Large intestine (tissue), 3 donors: ENCODE measurements at regions not wholly inside any gene's neighbourhood (a gene's known extent, or its start where the extent isn't known, plus 50 kb on each side); places are given as distances from the start of the nearest gene placed in this dataset.

ENCODE experiments used
- DNase-seq, 2 donors: peaks; one replicate each; pipeline versions ENCODE4 v3.0.0 to v3.0.0-alpha.2; 2013
- H3K27ac ChIP-seq: one replicate; pipeline ENCODE4 v1.5.1; 2013; ENCODE audit warnings: low read length
- H3K27me3 ChIP-seq: 2 replicates; pipeline ENCODE4 v1.6.1; 2013; ENCODE audit warnings: low read length; ENCODE audit not compliant: control insufficient read depth, insufficient read depth
- H3K36me3 ChIP-seq: 2 replicates; pipeline ENCODE4 v1.6.1; 2013; ENCODE audit warnings: low read length; ENCODE audit not compliant: control insufficient read depth, insufficient read depth
- H3K4me1 ChIP-seq: one replicate; pipeline ENCODE4 v1.6.1; 2013; ENCODE audit warnings: low read length; ENCODE audit not compliant: control insufficient read depth, insufficient read depth
- H3K4me3 ChIP-seq: one replicate; pipeline ENCODE4 v1.5.1; 2013; ENCODE audit warnings: low read length
- H3K9me3 ChIP-seq: one replicate; pipeline ENCODE4 v1.6.1; 2013; ENCODE audit warnings: mild to moderate bottlenecking, low read depth, low read length, moderate library complexity; ENCODE audit not compliant: control insufficient read depth
- WGBS: methylation state at CpG from one replicate; pipeline ENCODE4 v1.1.5; 2013; ENCODE audit warnings: low lambda C conversion rate; ENCODE audit not compliant: insufficient coverage; 5-methylcytosine and 5-hydroxymethylcytosine counted together

DNA sequence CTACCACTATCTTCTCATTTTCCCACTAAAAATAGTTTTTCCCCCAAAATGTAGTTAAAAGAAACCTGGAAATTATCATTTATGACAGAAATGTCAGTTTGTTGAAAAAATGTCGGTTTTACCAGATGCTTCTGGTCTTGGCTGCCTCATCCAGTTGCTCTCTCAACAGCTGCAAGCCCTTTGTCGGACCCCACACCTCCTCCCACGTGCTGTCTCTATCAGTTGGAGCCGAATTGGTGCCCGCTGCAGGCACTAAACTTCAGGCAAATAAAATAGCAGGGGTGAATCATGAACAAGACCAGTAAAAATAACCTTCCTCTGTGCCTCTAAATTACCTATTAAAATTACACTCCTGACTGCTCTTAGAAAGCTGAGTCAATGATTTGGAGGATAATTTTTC lies 129.5 kb upstream of the CEP162 start:
- Histone ChIP-seq H3K27me3 (no peaks in the 10 kb centered on the region), H3K9me3 (no peaks in the 10 kb centered on the region), H3K36me3 (no peaks in the 10 kb centered on the region), H3K4me1 (no peaks in the 10 kb centered on the region), H3K4me3 (no peak overlapping the region), H3K27ac (no peak overlapping the region)
- DNase-seq: no peak
- WGBS: no CpG with 5 or more reads among the region's 5 CpGs

DNA sequence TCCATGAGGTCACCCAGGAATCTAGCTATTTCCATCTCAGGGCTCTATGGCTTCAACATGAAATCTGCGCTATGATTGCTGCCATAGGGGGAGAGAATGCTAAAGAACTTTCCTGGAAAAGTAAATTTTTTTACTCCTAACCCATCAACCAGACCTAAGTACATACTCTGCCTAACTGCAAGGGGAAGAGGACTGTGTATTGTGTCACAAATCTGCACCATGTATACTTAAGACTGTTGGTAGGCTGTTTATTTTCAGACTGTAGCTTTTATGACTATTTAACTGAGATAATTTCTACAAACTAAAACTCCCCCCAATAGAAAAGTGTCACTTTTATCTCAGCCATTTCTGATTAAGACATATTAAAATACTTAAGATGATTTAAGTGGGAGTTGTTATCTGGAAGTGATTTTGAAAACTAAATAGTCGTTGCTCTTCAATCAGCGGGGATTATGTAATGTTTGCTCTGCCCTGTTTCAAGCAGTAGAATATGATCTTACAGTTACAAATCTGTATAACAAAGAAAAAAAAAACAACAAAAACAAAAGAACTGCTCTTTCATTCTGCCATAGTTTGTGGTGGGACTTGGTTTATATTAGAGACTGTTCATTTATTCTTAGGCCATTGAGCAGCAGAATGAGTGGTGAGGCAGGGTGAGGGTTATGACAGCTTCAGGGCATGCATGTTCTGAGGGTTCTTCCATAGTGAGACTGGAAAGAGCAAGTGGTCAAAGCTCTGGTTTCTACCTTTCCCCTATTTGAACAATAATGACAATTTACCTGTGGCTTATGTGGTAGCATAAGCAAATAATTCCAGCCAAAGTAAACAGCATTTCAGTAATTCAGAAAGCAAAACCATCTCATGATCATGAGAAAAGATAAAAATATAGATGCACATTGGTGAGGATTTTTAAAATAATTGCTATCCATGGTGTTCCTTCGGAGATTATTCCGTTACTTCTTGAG lies 126.3 kb upstream of the CEP162 start:
- 58% methylated on average over 5 of the region's 5 CpGs for WGBS
- Histone ChIP-seq H3K27me3 (no peaks in the 10 kb centered on the region), H3K36me3 (no peaks in the 10 kb centered on the region), H3K4me3 (no peak overlapping the region), H3K27ac (no peak overlapping the region), H3K9me3 (no peaks in the 10 kb centered on the region), H3K4me1 (no peaks in the 10 kb centered on the region)
- DNase-seq: no peak

DNA sequence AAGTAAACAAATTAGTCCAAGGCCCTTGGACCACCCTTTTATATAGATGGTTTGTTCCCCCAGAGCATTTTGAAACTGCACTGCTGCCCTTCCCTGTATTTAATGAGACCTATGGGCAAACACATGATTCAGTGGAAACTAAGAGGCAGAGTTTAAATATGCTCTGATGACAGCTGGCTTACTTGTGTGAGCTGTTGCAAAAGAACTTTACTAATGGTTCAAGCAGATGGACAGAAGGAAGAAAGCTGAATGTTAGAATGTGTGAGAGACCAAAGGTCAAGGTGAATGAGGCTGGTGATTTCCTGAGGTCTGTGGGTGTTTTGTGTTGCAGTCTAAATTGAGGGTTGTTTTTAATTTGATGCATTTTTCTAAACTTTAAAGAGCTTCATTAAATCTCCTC lies 123.0 kb upstream of the CEP162 start:
- H3K4me3 ChIP-seq: no peak overlapping the region
- H3K27ac ChIP-seq: no peak overlapping the region
- no peaks in the 10 kb centered on the region for H3K36me3 ChIP-seq
- H3K9me3 ChIP-seq: no peaks in the 10 kb centered on the region
- no peaks in the 10 kb centered on the region for H3K27me3 ChIP-seq
- DNase-seq: no peak
- no peaks in the 10 kb centered on the region for H3K4me1 ChIP-seq

DNA sequence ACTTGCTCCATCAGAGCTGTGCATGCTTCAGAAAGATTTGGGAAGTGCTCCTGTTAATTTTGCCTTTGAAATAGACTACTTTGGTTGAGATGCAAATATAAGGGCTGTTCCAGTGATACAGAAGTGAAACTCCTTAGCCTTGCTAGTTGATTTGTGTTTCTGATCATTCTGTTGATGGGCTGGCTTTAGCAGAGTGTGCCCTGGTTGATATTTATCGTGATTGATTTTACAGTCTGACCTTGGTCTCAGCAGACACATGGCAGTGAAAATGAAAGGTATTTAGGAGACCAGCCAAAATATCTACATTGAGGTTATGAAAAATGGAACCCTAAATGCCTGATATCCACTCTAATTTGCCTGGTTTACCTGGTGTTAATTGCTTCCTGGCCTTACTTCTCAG lies 122.1 kb upstream of the CEP162 start:
- Histone ChIP-seq H3K9me3 (no peaks in the 10 kb centered on the region), H3K36me3 (no peaks in the 10 kb centered on the region), H3K4me3 (no peak overlapping the region), H3K4me1 (no peaks in the 10 kb centered on the region), H3K27me3 (no peaks in the 10 kb centered on the region), H3K27ac (no peak overlapping the region)
- no CpG with 5 or more reads among the region's 1 CpG for WGBS
- DNase-seq: no peak

DNA sequence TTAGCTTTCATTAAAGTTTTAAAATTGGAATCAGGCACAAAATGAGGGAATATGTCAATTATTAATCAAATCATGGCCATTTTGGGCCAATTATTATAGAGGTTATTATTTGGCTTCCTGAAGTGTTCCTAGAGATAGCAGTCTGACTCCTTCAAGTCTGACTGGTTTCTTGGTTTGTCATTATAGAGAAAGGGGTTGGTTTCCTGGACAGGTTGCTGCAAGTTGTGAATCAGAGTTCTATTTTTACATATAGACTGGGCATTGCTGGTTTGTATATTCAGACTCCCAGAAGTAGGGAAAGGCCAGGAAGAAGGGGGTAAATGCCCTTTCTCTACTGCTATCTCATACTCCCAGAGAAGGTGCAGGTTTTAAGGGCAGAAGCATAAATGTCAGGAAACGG lies 121.4 kb upstream of the CEP162 start:
- no peak for DNase-seq
- H3K27me3 ChIP-seq: no peaks in the 10 kb centered on the region
- 100% methylated on average over 1 of the region's 1 CpG for WGBS
- no peaks in the 10 kb centered on the region for H3K4me1 ChIP-seq
- H3K4me3 ChIP-seq: no peak overlapping the region
- no peaks in the 10 kb centered on the region for H3K36me3 ChIP-seq
- H3K27ac ChIP-seq: no peak overlapping the region
- no peaks in the 10 kb centered on the region for H3K9me3 ChIP-seq

DNA sequence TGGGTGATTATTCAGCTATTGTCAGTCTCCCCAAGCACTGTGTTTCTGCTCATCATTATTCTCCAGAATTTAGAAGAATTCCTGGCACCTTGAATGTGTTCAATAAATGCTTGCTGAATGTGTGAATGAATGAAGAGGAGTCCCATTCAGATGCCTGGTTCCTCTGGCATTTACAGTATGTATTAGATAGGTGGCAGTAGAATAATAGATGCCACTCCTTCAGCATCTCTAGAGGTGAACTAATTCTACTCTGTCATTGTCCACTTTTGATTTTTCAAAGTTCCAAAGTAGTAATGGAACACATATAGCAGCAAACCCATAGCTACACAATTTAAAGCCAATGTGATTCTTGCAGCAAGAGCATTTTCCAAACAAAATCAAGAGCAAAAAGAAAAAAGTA lies 118.9 kb upstream of the CEP162 start:
- no peak for DNase-seq
- no peaks in the 10 kb centered on the region for H3K4me1 ChIP-seq
- H3K27me3 ChIP-seq: no peaks in the 10 kb centered on the region
- H3K9me3 ChIP-seq: no peaks in the 10 kb centered on the region
- no peak overlapping the region for H3K27ac ChIP-seq
- no peak overlapping the region for H3K4me3 ChIP-seq
- H3K36me3 ChIP-seq: no peaks in the 10 kb centered on the region

DNA sequence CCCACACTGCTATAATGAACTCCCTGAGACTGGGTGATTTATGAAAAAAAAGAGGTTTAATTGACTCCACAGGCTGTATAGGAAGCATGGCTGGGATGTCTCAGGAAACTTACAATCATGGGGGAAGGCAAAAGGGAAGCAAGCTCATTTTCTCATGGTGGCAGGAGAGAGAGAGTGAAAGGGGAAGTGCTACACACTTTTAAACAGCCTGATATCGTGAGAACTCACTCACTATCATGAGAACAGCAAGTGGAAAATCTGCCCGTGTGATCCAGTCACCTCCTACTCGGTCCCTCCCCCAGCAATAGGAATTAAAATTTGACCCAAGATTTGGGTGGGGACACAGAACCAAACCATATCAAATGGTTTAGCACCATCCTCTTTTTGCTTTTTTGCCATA lies 116.6 kb upstream of the CEP162 start:
- DNase-seq: no peak
- Histone ChIP-seq H3K27me3 (no peaks in the 10 kb centered on the region), H3K27ac (no peak overlapping the region), H3K9me3 (no peaks in the 10 kb centered on the region), H3K4me3 (no peak overlapping the region), H3K36me3 (no peaks in the 10 kb centered on the region), H3K4me1 (no peaks in the 10 kb centered on the region)
- WGBS: no CpG with 5 or more reads among the region's 3 CpGs

DNA sequence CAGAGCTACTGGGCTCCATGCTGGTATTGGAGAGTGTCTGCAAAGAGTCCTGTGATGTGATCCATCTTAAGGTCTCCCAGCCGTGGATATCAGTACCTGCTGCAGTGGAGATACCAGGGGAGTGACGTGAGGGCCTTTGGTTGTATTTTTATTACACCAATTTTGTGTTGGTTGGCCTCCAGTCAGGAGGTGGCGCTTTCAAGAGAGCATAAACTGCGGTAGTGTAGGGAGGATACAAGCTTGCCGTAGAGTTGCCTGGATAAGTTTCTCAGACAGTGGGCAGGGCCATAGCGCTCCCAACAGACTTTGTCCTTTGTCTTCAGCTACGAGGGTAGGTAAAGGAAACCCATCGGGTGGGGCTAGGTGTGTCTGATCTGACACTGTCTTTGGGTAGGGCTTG lies 113.0 kb upstream of the CEP162 start:
- no peaks in the 10 kb centered on the region for H3K27me3 ChIP-seq
- no peaks in the 10 kb centered on the region for H3K4me1 ChIP-seq
- no peak for DNase-seq
- no peak overlapping the region for H3K27ac ChIP-seq
- no peaks in the 10 kb centered on the region for H3K36me3 ChIP-seq
- H3K9me3 ChIP-seq: no peaks in the 10 kb centered on the region
- no peak overlapping the region for H3K4me3 ChIP-seq
- WGBS: no CpG with 5 or more reads among the region's 8 CpGs

DNA sequence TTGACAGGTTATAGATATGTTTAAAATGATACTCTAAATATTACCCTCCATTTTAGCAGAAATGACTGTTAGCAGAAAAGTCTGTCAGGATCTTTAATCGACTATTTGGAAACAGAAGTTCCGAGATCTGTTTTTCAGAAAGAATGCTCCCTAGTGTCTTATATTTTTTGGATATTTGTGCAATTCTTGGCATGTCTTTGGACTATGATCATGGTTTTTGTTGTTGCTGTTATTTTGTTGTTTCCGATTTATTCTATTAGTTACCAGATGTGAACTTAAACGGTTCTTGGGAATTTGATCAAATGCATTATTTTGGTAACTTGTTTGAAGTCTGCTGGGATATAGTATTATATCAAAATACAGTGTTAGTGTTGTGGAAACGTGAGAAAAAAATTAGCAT lies 106.4 kb upstream of the CEP162 start:
- H3K36me3 ChIP-seq: no peaks in the 10 kb centered on the region
- WGBS: 55% methylated on average over 3 of the region's 5 CpGs

DNA sequence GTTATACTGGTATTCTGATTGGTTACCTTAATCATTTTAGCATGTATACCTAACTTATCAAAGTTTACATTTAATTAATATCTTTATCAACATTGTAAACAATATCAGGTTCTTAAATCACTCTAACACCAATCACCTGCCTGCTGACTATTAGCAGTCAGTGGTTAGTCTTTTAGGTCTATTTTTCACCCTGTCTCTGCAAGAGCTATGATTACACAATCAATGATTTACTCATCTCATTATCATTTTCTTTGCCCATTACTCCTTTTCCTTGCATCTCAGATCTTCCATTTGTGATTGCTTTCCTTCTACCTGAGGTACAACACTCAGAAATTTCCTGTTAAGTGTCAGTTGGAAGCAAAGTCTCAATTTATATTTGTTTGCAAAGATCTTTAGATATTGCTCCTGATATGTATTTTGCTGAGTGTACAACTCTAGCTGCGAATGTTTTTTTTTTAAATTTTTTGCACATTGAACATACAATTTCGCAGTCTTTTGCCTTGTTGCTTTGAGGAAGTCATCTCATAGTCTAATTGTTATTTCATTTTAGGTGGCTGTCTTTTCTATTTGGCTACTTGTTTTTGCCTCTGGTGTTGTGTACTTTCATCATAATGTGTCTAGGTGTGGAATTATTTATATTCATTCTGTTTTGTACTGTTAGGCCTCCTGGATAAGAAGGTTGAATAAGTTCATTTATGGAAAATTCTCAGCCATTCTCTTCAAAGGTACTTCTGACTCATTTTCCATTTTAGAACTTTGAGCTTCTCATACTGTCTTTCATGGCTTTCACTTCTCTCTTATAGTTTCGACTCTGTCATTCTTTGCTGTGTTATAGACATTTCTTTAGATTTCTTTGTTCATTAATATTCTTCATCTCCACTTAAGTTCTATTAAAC lies 104.9 kb upstream of the CEP162 start:
- 88% methylated on average over 3 of the region's 3 CpGs for WGBS
- H3K36me3 ChIP-seq: no peaks in the 10 kb centered on the region
- H3K27me3 ChIP-seq: no peaks in the 10 kb centered on the region
- no peak overlapping the region for H3K4me3 ChIP-seq
- no peaks in the 10 kb centered on the region for H3K9me3 ChIP-seq
- no peak overlapping the region for H3K27ac ChIP-seq
- no peak for DNase-seq
- no peaks in the 10 kb centered on the region for H3K4me1 ChIP-seq

More for the DNA sequence above, 106.4 kb upstream of the CEP162 start:
- Histone ChIP-seq H3K27ac (no peak overlapping the region), H3K27me3 (no peaks in the 10 kb centered on the region), H3K4me1 (no peaks in the 10 kb centered on the region), H3K4me3 (no peak overlapping the region), H3K9me3 (no peaks in the 10 kb centered on the region)
- DNase-seq: no peak
